GM12865 (cell line): ENCODE measurements at regions not wholly inside any gene's neighbourhood (a gene's known extent, or its start where the extent isn't known, plus 50 kb on each side); places are given as distances from the start of the nearest gene placed in this dataset.
A peak's percentile ranks its signal among the peaks of the same experiment; 100 is the strongest.

Experiments
- DNase-seq: peaks from one replicate; pipeline ENCODE4 v3.0.0; 2010; ENCODE audit warnings: low read depth
- H3K4me3 ChIP-seq: 2 replicates; pipeline ENCODE4 v1.5.1; 2011; ENCODE audit warnings: mild to moderate bottlenecking, low read depth, low read length, control low read depth
- CTCF ChIP-seq: IDR thresholded peaks from 2 replicates; pipeline ENCODE4 v1.5.1; 2011; ENCODE audit warnings: low read length, control low read depth, low read depth, inconsistent platforms; ENCODE audit not compliant: insufficient read depth; ENCODE audit errors: missing control alignments

GRCh38 chr15:25955628-25956027 lies 92.5 kb upstream of the ATP10A start:
- no peak for DNase-seq
- TF ChIP-seq CTCF = no peak
- no peak overlapping the region for H3K4me3 ChIP-seq

GRCh38 chr15:25954398-25954797 lies 91.3 kb upstream of the ATP10A start:
- no peak for TF ChIP-seq CTCF
- no peak for DNase-seq
- H3K4me3 ChIP-seq = no peak overlapping the region

- no peak for DNase-seq
- no peak overlapping the region for H3K4me3 ChIP-seq
- TF ChIP-seq CTCF = no peak
Measured at GRCh38 chr15:25950014-25950413, 86.9 kb upstream of the ATP10A start.

GRCh38 chr15:25947323-25948314 lies 84.5 kb upstream of the ATP10A start:
- TF ChIP-seq CTCF = peak; percentile 8
- no peak for DNase-seq

GRCh38 chr15:25946241-25946805 lies 83.2 kb upstream of the ATP10A start:
- no peak for TF ChIP-seq CTCF
- DNase-seq = no peak
- no peak overlapping the region for H3K4me3 ChIP-seq

More at GRCh38 chr15:25947323-25948314, 84.5 kb upstream of the ATP10A start:
- no peak overlapping the region for H3K4me3 ChIP-seq

GRCh38 chr15:25944386-25944785 lies 81.3 kb upstream of the ATP10A start:
- no peak for DNase-seq
- TF ChIP-seq CTCF = no peak
- H3K4me3 ChIP-seq = no peak overlapping the region

- H3K4me3 ChIP-seq = no peak overlapping the region
- no peak for DNase-seq
- TF ChIP-seq CTCF = no peak
Measured at GRCh38 chr15:25943831-25944230, 80.7 kb upstream of the ATP10A start.
